H9 (cell line): ENCODE measurements at regions not wholly inside any gene's neighbourhood (a gene's known extent, or its start where the extent isn't known, plus 50 kb on each side); places are given as distances from the start of the nearest gene placed in this dataset.

ENCODE experiments used
- DNase-seq: peaks from one replicate; pipeline ENCODE4 v3.0.0-alpha.2; 2017
- H2AFZ ChIP-seq: one replicate; pipeline ENCODE4 v1.6.1; 2013; ENCODE audit warnings: mild to moderate bottlenecking, low read length, control low read depth, moderate library complexity
- H2AK5ac ChIP-seq: 2 replicates; pipeline ENCODE4 v1.6.1; 2013; ENCODE audit warnings: low read length, control low read depth, mixed read lengths; ENCODE audit not compliant: insufficient read length
- H2BK120ac ChIP-seq: one replicate; pipeline ENCODE4 v1.6.1; 2013; ENCODE audit warnings: low read depth, mild to moderate bottlenecking, low read length, control low read depth, inconsistent platforms; ENCODE audit not compliant: poor library complexity, severe bottlenecking
- H2BK12ac ChIP-seq: 2 replicates; pipeline ENCODE4 v1.6.1; 2013; ENCODE audit warnings: low read length, control low read depth, mixed read lengths, low read depth; ENCODE audit not compliant: insufficient read length
- H2BK15ac ChIP-seq: 2 replicates; pipeline ENCODE4 v1.6.1; 2013; ENCODE audit warnings: low read depth, low read length, control low read depth
- H2BK20ac ChIP-seq: one replicate; pipeline ENCODE4 v1.6.1; 2013; ENCODE audit warnings: low read depth, mild to moderate bottlenecking, low read length, control low read depth, inconsistent platforms; ENCODE audit not compliant: poor library complexity, severe bottlenecking
- H2BK5ac ChIP-seq: 2 replicates; pipeline ENCODE4 v1.6.1; 2013; ENCODE audit warnings: low read length, control low read depth, mixed read lengths; ENCODE audit not compliant: insufficient read length
- H3K14ac ChIP-seq: 2 replicates; pipeline ENCODE4 v1.6.1; 2013; ENCODE audit warnings: low read length, control low read depth; ENCODE audit not compliant: insufficient read depth
- H3K18ac ChIP-seq: 2 replicates; pipeline ENCODE4 v1.6.1; 2013; ENCODE audit warnings: low read depth, mild to moderate bottlenecking, mixed read lengths, low read length, control low read depth; ENCODE audit not compliant: insufficient read length
- H3K23ac ChIP-seq: 2 replicates; pipeline ENCODE4 v1.6.1; 2013; ENCODE audit warnings: low read length, control low read depth, mixed read lengths, low read depth; ENCODE audit not compliant: insufficient read length
- H3K23me2 ChIP-seq: 2 replicates; pipeline ENCODE4 v1.6.1; 2013; ENCODE audit warnings: low read depth, mild to moderate bottlenecking, mixed read lengths, low read length, control low read depth; ENCODE audit not compliant: insufficient read length, poor library complexity, severe bottlenecking
- H3K27ac ChIP-seq: 2 replicates; pipeline ENCODE4 v1.5.1; 2013; ENCODE audit warnings: low read length, control low read depth, mixed read lengths, low read depth; ENCODE audit not compliant: insufficient read length
- H3K27me3 ChIP-seq: 2 replicates; pipeline ENCODE4 v1.6.1; 2013; ENCODE audit warnings: low read length, control low read depth, inconsistent platforms; ENCODE audit not compliant: insufficient read depth
- H3K4ac ChIP-seq: 2 replicates; pipeline ENCODE4 v1.6.1; 2013; ENCODE audit warnings: low read depth, mild to moderate bottlenecking, control low read depth, inconsistent platforms, low read length, moderate library complexity
- H3K4me1 ChIP-seq: 2 replicates; pipeline ENCODE4 v1.6.1; 2013; ENCODE audit warnings: low read length, control low read depth, inconsistent platforms; ENCODE audit not compliant: insufficient read depth
- H3K4me2 ChIP-seq: 2 replicates; pipeline ENCODE4 v1.6.1; 2013; ENCODE audit warnings: low read length, control low read depth, mixed read lengths; ENCODE audit not compliant: insufficient read length, insufficient read depth
- H3K56ac ChIP-seq: 2 replicates; pipeline ENCODE4 v1.6.1; 2013; ENCODE audit warnings: low read depth, mild to moderate bottlenecking, mixed read lengths, low read length, control low read depth; ENCODE audit not compliant: insufficient read length
- H3K79me1 ChIP-seq: 2 replicates; pipeline ENCODE4 v1.6.1; 2013; ENCODE audit warnings: low read depth, mild to moderate bottlenecking, moderate library complexity, low read length, control low read depth, inconsistent platforms; ENCODE audit not compliant: insufficient read depth, poor library complexity, severe bottlenecking
- H3K79me2 ChIP-seq: 2 replicates; pipeline ENCODE4 v1.6.1; 2013; ENCODE audit warnings: low read length, control low read depth, inconsistent platforms; ENCODE audit not compliant: insufficient read depth
- H3K9ac ChIP-seq: 2 replicates; pipeline ENCODE4 v1.6.1; 2013; ENCODE audit warnings: low read length, control low read depth, mixed read lengths; ENCODE audit not compliant: insufficient read length; ENCODE audit errors: extremely low read depth
- H3K9me3 ChIP-seq: one replicate; pipeline ENCODE4 v1.6.1; 2013; ENCODE audit warnings: low read depth, low read length, inconsistent platforms; ENCODE audit not compliant: control insufficient read depth
- H3T11ph ChIP-seq: one replicate; pipeline ENCODE4 v1.6.1; 2013; ENCODE audit warnings: mild to moderate bottlenecking, low read length, control low read depth, inconsistent platforms
- H4K20me1 ChIP-seq: one replicate; pipeline ENCODE4 v1.6.1; 2013; ENCODE audit not compliant: control insufficient read depth, insufficient read length, insufficient read depth
- H4K5ac ChIP-seq: 2 replicates; pipeline ENCODE4 v1.6.1; 2013; ENCODE audit warnings: low read depth, mild to moderate bottlenecking, mixed read lengths, low read length, control low read depth; ENCODE audit not compliant: insufficient read length
- H4K8ac ChIP-seq: replicated peaks from 2 replicates; pipeline ENCODE4 v1.6.1; 2013; ENCODE audit warnings: low read length, control low read depth, mixed read lengths, low read depth; ENCODE audit not compliant: insufficient read length
- H4K91ac ChIP-seq: 2 replicates; pipeline ENCODE4 v1.6.1; 2013; ENCODE audit warnings: low read depth, mild to moderate bottlenecking, moderate library complexity, mixed read lengths, low read length, control low read depth; ENCODE audit not compliant: insufficient read length
- H3K27ac Mint-ChIP-seq, 3 experiments: 2 replicates in 2 of 3; 3 replicates in 1 of 3; pipeline ENCODE4 v1.8.0; 2020 to 2021; ENCODE audit warnings: mixed read lengths in 3 of 3, mild to moderate bottlenecking in 1 of 3, moderate library complexity in 1 of 3
- H3K27me3 Mint-ChIP-seq: 2 replicates; pipeline ENCODE4 v1.8.0; 2021; ENCODE audit warnings: low read depth, mild to moderate bottlenecking, moderate library complexity, mixed read lengths
- H3K36me3 Mint-ChIP-seq, 3 experiments: 2 replicates in 2 of 3; 3 replicates in 1 of 3; pipeline ENCODE4 v1.8.0; 2020 to 2021; ENCODE audit warnings: low read depth in 3 of 3, mixed read lengths in 3 of 3; ENCODE audit not compliant: insufficient read depth in 1 of 3
- H3K4me1 Mint-ChIP-seq, 2 experiments: 2 replicates each; pipeline ENCODE4 v1.8.0; 2020; ENCODE audit warnings: mixed read lengths in 2 of 2
- H3K4me3 Mint-ChIP-seq, 2 experiments: 2 replicates in 1 of 2; 3 replicates in 1 of 2; pipeline ENCODE4 v1.8.0; 2020 to 2021; ENCODE audit warnings: mild to moderate bottlenecking in 2 of 2, mixed read lengths in 2 of 2, moderate library complexity in 1 of 2
- H3K9me3 Mint-ChIP-seq, 2 experiments: 2 replicates in 1 of 2; 3 replicates in 1 of 2; pipeline ENCODE4 v1.8.0; 2020; ENCODE audit warnings: mild to moderate bottlenecking in 2 of 2, mixed read lengths in 2 of 2, moderate library complexity in 1 of 2
- CTCF ChIP-seq: fragments of 200-600 bp; sonication (generic); conservative IDR thresholded peaks from 3 replicates; pipeline ENCODE4 v1.8.0; 2021; ENCODE audit warnings: antibody characterized with exemption, mild to moderate bottlenecking
- WGBS: extraction: QIAGEN DNeasy Blood & Tissue Kit; methylation state at CpG from one replicate; pipeline ENCODE4 v1.1.7; 2013; ENCODE audit warnings: missing lambda C conversion rate, low lambda C conversion rate, mixed read lengths; ENCODE audit not compliant: insufficient read length; ENCODE audit errors: extremely low coverage; 5-methylcytosine and 5-hydroxymethylcytosine counted together

GRCh38 chr2:120966510-120967254 is 231.0 kb downstream of the GLI2 start:
- TF ChIP-seq CTCF: no peak

More at GRCh38 chr2:120966510-120967254, 231.0 kb downstream of the GLI2 start:
- no peak overlapping the region for H4K91ac ChIP-seq
- H3K27ac ChIP-seq: no peak overlapping the region
- no peak overlapping the region for H3K4me2 ChIP-seq
- H3K9me3 ChIP-seq: no peaks in the 10 kb centered on the region
- no peak overlapping the region for H2BK12ac ChIP-seq
- no peak overlapping the region for H3K23ac ChIP-seq
- H4K5ac ChIP-seq: no peak overlapping the region
- no peak overlapping the region for H2BK5ac ChIP-seq
- no peak overlapping the region for H3K9ac ChIP-seq
- no peak overlapping the region for H3K14ac ChIP-seq
- no peak overlapping the region for H2BK120ac ChIP-seq
- Mint-ChIP-seq H3K27me3 (no peaks in the 10 kb centered on the region), H3K36me3 (peaks cover 29 to 45% (median 43%) of the 10 kb centered on the region in 3 experiments), H3K4me3 (no peak overlapping the region), H3K9me3 (no peaks in the 10 kb centered on the region), H3K27ac (no peak overlapping the region), H3K4me1 (peaks cover 5 to 6% of the 10 kb centered on the region in 2 experiments)
- H3K23me2 ChIP-seq: no peaks in the 10 kb centered on the region
- H3T11ph ChIP-seq: no peak overlapping the region
- H2AK5ac ChIP-seq: no peak overlapping the region
- no peaks in the 10 kb centered on the region for H3K4me1 ChIP-seq
- H3K79me1 ChIP-seq: no peaks in the 10 kb centered on the region
- no peak overlapping the region for H3K18ac ChIP-seq
- no peaks in the 10 kb centered on the region for H3K79me2 ChIP-seq
- H4K20me1 ChIP-seq: no peaks in the 10 kb centered on the region
- H2AFZ ChIP-seq: no peak overlapping the region
- H4K8ac ChIP-seq: no peak overlapping the region
- no peak overlapping the region for H3K56ac ChIP-seq
- no peak for DNase-seq
- no peak overlapping the region for H2BK15ac ChIP-seq
- no peak overlapping the region for H2BK20ac ChIP-seq
- no CpG with 5 or more reads among the region's 12 CpGs for WGBS
- no peaks in the 10 kb centered on the region for H3K27me3 ChIP-seq
- H3K4ac ChIP-seq: no peak overlapping the region
